ENCODE measurements at regions not wholly inside any gene's neighbourhood (a gene's known extent, or its start where the extent isn't known, plus 50 kb on each side); places are given as distances from the start of the nearest gene placed in this dataset.

- no peaks in the 10 kb centered on the region for H3K9me3 ChIP-seq
- DNase-seq (no peak), ATAC-seq (no peak)
- TF ChIP-seq, protein P1, sequence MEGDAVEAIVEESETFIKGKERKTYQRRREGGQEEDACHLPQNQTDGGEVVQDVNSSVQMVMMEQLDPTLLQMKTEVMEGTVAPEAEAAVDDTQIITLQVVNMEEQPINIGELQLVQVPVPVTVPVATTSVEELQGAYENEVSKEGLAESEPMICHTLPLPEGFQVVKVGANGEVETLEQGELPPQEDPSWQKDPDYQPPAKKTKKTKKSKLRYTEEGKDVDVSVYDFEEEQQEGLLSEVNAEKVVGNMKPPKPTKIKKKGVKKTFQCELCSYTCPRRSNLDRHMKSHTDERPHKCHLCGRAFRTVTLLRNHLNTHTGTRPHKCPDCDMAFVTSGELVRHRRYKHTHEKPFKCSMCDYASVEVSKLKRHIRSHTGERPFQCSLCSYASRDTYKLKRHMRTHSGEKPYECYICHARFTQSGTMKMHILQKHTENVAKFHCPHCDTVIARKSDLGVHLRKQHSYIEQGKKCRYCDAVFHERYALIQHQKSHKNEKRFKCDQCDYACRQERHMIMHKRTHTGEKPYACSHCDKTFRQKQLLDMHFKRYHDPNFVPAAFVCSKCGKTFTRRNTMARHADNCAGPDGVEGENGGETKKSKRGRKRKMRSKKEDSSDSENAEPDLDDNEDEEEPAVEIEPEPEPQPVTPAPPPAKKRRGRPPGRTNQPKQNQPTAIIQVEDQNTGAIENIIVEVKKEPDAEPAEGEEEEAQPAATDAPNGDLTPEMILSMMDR (IDR thresholded peaks at IDR 0.05), result no peak
- H3K36me3 ChIP-seq (ENCODE audit: low read depth), result no peaks in the 10 kb centered on the region
- no peak overlapping the region for H3K4me3 ChIP-seq
- intact Hi-C loops (cut with DNase I, micrococcal nuclease), result no loop called here
- H3K4me1 ChIP-seq (ENCODE audit: low read depth), result no peaks in the 10 kb centered on the region
Measured at GRCh38 chr3:24058940-24059705, 114.0 kb downstream of the NR1D2 start.

DNA sequence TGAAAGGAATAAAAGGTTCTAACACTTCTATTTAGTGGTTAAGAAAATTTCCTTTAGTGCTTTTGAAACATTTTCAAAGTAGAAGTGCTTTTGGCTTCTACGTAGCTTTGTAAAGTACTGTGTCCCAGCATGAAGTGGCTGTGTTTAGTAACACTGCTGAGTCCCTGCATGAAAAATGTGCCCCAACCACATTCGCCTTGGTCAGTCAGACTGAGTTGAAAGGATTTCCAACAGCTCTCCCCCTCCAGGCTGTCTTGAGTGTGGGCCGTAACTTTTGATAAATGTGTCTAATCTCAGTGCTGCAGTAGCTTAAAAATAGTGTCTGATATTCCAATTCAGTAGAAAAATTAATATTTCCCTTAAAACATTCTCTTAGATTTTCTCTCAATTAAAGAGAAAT is 115.0 kb downstream of the NR1D2 start:
- Histone ChIP-seq H3K9me3 (no peaks in the 10 kb centered on the region), H3K4me3 (no peak overlapping the region), H3K36me3 (ENCODE audit: low read depth) (no peaks in the 10 kb centered on the region), H3K4me1 (ENCODE audit: low read depth) (no peaks in the 10 kb centered on the region)
- DNase-seq (no peak), ATAC-seq (peak; percentile 23)
- TF ChIP-seq, protein P1 (IDR thresholded peaks at IDR 0.05), result no peak
- intact Hi-C loops (cut with DNase I, micrococcal nuclease), result no loop called here

GRCh38 chr3:24062916-24063315 is 117.8 kb downstream of the NR1D2 start:
- ATAC-seq (no peak), DNase-seq (no peak)
- H3K4me1 ChIP-seq (ENCODE audit: low read depth), result no peaks in the 10 kb centered on the region
- TF ChIP-seq, protein P1 (IDR thresholded peaks at IDR 0.05), result no peak
- intact Hi-C loops (cut with DNase I, micrococcal nuclease), result no loop called here
- no peaks in the 10 kb centered on the region for H3K9me3 ChIP-seq
- H3K36me3 ChIP-seq (ENCODE audit: low read depth), result no peaks in the 10 kb centered on the region
- H3K4me3 ChIP-seq, result no peak overlapping the region

Measured in mucosa of descending colon (tissue), 3 donors.